Tongue (tissue), 1 donor: ENCODE measurements at regions not wholly inside any gene's neighbourhood (a gene's known extent, or its start where the extent isn't known, plus 50 kb on each side); places are given as distances from the start of the nearest gene placed in this dataset.

ENCODE experiments used
- DNase-seq: peaks from one replicate; pipeline ENCODE4 v3.0.0-alpha.2; 2015

- no peak for DNase-seq
These were observed 2171.4 kb downstream of the LRRC4C start for GRCh38 chr11:39288011-39288410.

- DNase-seq: no peak
These were observed 2191.2 kb downstream of the LRRC4C start for GRCh38 chr11:39268176-39268690.

GRCh38 chr11:39255648-39256047, 2203.8 kb downstream of the LRRC4C start:
- DNase-seq: no peak

DNA sequence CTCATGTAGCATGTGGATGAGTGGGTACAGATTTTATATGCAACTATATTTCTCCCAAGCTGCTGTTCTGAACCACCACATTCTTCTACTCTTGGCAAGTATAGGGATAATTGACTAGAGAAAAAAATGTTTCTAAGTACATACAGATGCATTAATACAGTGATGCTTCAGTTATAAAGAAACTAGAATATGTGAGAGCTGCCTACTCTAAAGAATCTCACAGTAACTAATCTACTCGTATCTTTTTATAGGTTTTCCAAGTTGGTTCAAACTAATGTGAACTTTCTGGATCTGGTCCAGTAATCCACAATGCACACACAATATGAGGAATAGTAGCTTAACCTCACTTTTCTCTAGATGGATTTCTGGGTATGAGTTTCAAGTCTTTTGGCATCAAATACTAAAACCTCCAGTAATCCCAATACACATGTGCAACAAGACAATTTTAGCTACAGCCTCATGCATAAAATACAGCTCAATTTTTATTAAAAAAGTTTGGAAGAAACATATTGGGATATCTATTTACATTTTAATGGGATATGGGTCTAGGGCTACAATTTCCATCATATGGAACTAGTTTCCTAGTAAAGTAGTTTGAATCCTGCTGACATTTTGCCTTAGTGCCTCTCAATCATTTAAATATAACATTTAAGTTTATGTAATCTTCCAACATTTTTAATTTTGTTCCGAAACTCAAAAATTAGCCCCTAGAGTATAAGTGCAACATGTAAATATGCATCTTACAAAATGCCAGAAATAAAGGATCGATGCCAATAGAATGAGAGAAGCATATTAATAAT, 2209.7 kb downstream of the LRRC4C start:
- DNase-seq: peak; percentile 8

DNA sequence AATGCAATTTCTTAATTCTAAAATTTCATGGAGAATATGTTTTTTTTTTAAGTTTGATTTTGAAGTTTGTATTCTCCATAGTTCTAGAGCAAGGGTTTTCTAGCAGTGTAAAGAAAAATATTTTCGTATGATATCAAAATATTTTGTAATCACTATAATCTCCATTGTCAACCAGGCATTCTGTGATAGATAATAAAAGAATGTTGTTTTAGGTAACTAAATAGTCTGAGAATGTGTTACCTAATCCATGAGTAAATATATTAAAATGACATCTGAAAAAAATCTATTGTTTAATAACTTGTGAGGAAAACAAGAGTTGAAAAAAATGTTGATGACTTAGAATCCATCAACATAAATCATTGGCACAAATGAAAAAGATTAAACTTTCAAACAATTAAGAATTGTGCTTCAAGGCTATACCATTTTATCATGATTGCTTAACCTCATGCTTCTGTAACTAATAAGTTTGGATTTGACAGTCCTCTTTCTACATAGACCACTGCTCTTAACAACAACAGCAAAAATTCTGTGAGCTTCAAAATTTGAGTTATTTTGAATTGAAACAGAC, 2211.8 kb downstream of the LRRC4C start:
- DNase-seq: no peak

DNA sequence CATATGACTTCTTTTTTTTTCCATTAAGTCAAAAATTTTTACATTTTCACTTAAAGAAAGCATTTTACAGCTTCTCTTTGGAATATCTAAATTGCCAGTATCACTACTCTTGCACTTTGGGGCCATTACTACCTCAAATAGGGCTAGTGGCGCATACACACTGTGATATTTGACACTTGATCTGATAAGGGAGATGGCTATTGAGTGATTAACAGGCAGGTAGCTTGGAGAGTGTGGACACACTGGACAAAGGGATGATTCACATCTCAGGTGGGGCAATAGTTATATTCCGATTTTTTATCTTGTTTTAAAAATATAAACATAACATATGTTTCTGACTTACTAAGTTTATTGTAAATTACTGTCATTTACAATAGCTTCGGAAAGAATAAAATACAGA, 2219.9 kb downstream of the LRRC4C start:
- DNase-seq: no peak

DNA sequence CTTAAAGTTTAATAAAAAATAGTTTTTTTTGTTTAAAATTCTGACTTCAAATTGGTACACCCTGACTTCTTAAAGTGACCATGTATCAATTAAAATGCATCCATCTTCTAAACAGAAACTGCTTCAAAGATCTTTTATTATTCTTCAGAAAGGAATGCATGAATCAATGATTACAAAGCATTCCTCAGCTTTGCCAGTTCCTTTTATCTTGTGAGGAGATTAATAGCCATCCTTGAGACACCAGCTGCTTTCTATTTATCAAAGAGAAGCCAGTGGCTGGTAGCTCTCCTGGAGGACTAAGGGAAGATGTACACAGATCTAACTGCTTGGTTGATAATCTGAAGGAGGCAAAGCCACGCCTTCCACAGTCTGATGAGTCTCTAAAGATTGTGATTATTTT, 2222.5 kb downstream of the LRRC4C start:
- DNase-seq: no peak

DNA sequence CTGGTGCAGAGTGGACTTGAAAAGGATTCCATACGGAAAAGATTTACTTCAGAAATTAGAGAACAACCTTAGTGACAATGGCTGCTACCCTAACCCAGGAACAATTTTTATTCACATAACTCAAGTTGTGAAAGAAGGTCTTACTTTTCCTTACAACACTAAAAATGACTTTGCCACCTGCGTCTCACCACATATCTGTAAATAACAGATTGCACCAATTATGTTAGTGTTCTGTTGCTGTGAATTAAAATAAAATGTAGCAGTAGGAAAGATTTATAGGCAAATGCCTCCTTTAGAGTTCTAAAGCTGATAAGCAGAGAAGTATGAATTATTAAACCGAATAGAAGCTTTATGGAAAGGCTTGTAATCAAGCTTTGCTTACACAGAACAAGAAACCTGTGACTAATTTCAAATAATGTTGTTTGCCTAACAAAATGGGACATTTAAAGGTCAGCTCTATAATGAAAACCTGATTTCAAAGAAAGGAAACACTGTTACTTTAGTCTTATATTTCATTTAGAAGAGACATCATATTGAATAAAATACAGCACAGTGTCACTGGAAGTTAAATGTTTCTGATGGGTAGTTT, 2237.8 kb downstream of the LRRC4C start:
- DNase-seq: no peak

- DNase-seq: no peak
These were observed 2238.8 kb downstream of the LRRC4C start for GRCh38 chr11:39220501-39221230.

DNA sequence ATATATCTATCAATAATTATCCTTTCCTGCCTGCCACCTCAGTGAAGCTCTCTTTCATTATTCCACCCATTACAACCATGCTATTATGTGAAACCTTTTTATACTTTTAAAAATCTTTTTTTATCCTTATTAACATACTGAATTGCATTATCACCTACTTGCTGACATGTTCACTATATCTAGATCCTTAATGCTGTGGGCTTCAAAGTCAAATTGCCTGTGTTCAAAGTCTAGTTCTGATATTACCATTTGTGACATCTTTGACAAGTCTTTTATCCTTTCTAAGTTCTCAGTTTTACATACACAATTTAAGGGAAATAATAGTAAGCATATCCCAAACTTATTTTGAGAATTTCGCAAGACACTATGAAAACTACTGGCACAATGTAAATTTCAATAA, 2239.4 kb downstream of the LRRC4C start:
- no peak for DNase-seq

- no peak for DNase-seq
These were observed 2249.5 kb downstream of the LRRC4C start for GRCh38 chr11:39209981-39210380.

DNA sequence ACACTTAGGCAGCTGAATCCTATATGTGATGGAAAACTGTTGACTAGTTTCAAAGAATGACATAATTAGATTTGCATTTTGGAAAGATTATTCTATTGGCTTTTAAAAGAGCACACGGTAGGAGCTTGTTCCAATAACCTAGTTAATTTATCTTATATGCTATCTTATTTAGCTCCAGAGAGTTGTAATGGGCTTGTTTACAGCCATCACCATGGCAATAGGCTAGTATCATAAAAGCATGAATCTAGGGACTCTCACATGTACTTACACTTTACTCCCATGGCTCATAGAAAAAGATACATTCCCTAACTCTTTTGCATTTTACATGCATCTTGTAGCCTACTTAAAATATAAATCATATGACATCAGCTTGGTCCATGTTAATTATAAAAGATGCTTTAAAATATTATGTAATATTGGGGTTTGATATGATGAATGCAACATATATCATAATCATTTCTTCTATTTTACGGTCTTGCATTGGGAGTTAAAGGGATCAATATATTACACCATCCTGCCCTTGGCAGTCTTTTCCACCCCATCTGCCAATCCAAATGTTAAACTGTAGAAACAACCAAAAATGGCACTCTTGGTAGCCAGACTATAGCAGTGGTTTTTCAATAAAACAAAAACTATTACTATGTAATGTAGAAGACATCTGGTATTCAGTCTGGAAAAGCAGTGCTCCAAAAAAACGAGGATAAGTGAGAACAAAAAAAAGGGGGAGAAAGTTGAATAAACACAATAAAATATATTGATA, 2254.0 kb downstream of the LRRC4C start:
- no peak for DNase-seq

DNA sequence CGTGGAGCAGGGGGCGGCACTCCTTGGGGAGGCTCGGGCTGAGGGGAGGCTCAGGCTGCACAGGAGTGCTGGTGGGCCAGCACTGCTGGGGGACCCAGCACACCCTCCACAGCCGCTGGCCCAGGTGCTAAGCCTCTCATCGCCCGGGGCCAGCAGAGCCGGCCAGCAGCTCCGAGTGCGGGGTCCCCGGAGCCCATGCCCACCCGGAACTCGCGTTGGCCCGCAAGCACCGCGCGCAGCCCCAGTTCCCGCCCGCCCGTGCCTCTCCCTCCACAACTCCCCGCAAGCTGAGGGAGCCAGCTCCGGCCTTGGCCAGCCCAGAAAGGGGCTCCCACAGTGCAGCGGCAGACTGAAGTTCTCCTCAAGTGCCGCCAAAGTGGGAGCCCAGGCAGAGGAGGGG, 2266.8 kb downstream of the LRRC4C start:
- no peak for DNase-seq

- DNase-seq: no peak
These were observed 2268.7 kb downstream of the LRRC4C start for GRCh38 chr11:39190751-39191150.

DNA sequence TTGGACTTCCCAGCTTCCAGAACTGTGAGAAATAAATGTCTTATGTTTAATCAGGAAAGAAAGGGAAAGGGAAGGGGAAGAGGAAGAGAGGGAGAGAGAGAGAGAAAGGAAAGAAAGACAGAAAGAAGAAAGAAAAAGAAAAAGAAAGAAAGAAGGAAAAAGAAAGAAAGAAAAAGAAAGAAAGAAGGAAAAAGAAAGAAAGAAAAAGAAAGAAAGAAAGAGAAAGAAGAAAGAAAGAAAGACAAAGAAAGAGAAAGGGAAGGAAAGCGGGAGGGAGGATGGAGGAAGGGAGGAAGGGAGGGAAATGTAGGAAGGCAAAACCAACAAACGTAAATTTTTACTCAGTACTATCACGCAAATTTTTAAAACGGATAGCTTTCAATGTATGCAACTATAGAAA, 2281.8 kb downstream of the LRRC4C start:
- no peak for DNase-seq

GRCh38 chr11:39174965-39175364, 2284.5 kb downstream of the LRRC4C start:
- DNase-seq: no peak

DNA sequence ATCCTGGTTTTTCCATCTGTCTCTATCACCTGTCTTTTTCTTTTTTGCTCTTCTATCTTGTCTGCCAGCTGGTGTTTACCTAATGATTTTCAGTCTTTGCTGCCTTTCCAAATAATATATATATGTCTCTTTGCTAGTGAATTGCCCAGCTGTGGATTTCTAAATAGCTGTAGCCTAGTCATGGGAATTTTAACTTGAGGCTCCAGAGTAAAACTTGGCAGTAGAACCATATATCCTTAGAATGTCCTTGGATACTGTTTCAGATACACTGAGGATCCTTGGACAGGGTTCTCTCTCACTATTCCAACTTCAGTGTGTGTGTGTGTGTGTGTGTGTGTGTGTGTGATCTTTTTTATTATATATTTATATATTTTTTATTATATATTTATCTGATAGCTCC, 2285.3 kb downstream of the LRRC4C start:
- peak; percentile 59 for DNase-seq

DNA sequence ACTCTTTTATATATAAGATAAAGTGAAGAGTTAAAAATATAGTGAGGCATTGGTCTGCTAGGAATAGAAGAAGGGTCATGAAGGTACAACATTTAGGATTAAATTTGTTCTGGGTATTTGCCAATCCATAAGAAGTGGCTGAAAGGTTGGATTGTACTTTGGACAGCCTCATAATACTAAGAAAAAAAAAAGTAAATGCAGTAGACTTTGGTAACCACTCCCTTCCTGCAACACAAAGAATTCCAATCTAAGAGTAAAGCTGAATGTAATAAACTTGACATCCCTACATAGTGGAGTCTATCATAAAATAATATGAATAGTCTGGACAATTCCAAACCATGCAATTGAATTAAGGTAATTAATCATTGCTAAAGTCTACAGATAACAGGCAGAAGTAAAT, 2294.4 kb downstream of the LRRC4C start:
- no peak for DNase-seq

GRCh38 chr11:39149214-39149613, 2310.2 kb downstream of the LRRC4C start:
- no peak for DNase-seq

DNA sequence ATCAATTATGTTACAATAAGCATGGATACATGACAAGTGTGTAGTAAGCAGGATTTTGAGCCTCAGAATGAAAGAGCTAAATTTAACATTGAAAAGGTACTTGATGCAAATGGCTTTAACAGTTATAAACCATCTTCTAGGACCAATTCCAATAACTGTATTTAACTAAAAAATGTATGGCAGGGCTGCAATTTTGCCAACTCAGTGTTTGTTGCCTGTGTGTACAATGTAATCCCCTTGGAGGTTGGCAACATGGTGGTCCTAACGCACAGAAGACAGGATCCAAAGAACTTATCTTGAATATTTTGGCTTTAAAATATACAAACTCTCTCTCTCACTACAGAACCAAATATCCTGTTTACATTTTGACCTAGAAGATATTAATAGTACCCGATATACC, 2314.1 kb downstream of the LRRC4C start:
- DNase-seq: no peak

DNA sequence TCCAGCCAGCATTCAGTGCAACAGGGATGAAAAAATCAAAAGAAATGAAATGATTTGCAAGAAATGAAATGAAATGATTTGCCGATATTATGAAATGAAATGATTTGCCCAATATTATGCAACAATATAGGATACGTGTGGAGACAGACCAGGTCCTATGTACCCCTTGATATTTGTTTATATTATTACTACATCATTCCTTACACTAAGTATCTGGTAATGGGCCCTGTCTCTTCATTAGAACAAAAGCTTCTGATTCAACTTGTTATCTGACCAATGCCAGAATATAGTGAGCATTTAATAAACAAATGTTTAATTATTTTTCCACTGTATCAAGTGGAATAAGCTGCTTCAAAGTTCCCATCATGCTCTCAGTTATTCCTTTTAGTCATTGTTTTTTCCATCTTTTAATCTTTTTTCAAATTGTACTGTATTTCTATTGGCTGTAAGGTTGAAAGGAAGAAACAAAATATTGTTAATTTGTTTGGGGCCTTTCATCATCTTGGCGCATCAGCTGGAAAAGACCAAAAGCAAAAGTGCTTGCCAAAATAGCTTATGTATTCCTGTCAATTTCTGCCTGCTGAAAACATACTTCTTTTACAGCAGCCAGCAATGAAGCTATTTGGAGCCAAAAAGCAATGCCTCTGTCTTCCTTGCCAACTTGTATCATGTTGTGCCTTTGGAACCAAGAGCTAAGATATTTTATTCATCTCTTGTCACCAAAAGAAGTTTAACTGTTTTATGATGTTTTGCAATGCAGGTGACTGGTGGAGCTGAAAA, 2314.9 kb downstream of the LRRC4C start:
- DNase-seq: peak; percentile 37
